Ecto neural progenitor cell (in vitro differentiated cells): ENCODE measurements at regions not wholly inside any gene's neighbourhood (a gene's known extent, or its start where the extent isn't known, plus 50 kb on each side); places are given as distances from the start of the nearest gene placed in this dataset.

ENCODE experiments used
- DNase-seq: peaks from one replicate; pipeline ENCODE4 v3.0.0-alpha.2; 2018; ENCODE audit warnings: low spot score

GRCh38 chr17:70230850-70231640, 61.7 kb downstream of the KCNJ2 start:
- DNase-seq, result no peak

GRCh38 chr17:70232466-70232865, 63.1 kb downstream of the KCNJ2 start:
- no peak for DNase-seq

GRCh38 chr17:70235252-70235651, 65.9 kb downstream of the KCNJ2 start:
- no peak for DNase-seq

GRCh38 chr17:70238228-70238627, 68.9 kb downstream of the KCNJ2 start:
- no peak for DNase-seq

- no peak for DNase-seq
Measured at GRCh38 chr17:70238646-70239045, 69.3 kb downstream of the KCNJ2 start.

- no peak for DNase-seq
Measured at GRCh38 chr17:70239391-70239826, 70.1 kb downstream of the KCNJ2 start.

- DNase-seq, result no peak
Measured at GRCh38 chr17:70241071-70241470, 71.7 kb downstream of the KCNJ2 start.

GRCh38 chr17:70242781-70243437, 73.6 kb downstream of the KCNJ2 start:
- no peak for DNase-seq

GRCh38 chr17:70251706-70252105, 82.4 kb downstream of the KCNJ2 start:
- no peak for DNase-seq

- no peak for DNase-seq
Measured at GRCh38 chr17:70254735-70255460, 85.6 kb downstream of the KCNJ2 start.

GRCh38 chr17:70256751-70257150, 87.4 kb downstream of the KCNJ2 start:
- no peak for DNase-seq

GRCh38 chr17:70258465-70258864, 89.1 kb downstream of the KCNJ2 start:
- no peak for DNase-seq

- no peak for DNase-seq
Measured at GRCh38 chr17:70259400-70259799, 90.1 kb downstream of the KCNJ2 start.

GRCh38 chr17:70261170-70261569, 91.8 kb downstream of the KCNJ2 start:
- DNase-seq, result no peak

- DNase-seq, result no peak
Measured at GRCh38 chr17:70265471-70265870, 96.1 kb downstream of the KCNJ2 start.

GRCh38 chr17:70266394-70266793, 97.1 kb downstream of the KCNJ2 start:
- DNase-seq, result no peak

- no peak for DNase-seq
Measured at GRCh38 chr17:70268383-70268782, 99.1 kb downstream of the KCNJ2 start.

- no peak for DNase-seq
Measured at GRCh38 chr17:70270554-70270953, 101.2 kb downstream of the KCNJ2 start.

- DNase-seq, result no peak
Measured at GRCh38 chr17:70271200-70271599, 101.9 kb downstream of the KCNJ2 start.

GRCh38 chr17:70271672-70272071, 102.3 kb downstream of the KCNJ2 start:
- no peak for DNase-seq

- no peak for DNase-seq
Measured at GRCh38 chr17:70274255-70274654, 104.9 kb downstream of the KCNJ2 start.

- no peak for DNase-seq
Measured at GRCh38 chr17:70276906-70277305, 107.6 kb downstream of the KCNJ2 start.
